ENCODE measurements at regions not wholly inside any gene's neighbourhood (a gene's known extent, or its start where the extent isn't known, plus 50 kb on each side); places are given as distances from the start of the nearest gene placed in this dataset.
A peak's percentile ranks its signal among the peaks of the same experiment; 100 is the strongest.
"Not testable (repeated sequence)": the region's sequence is repeated elsewhere in the genome, so short reads cannot be mapped to it uniquely, and the experiment has no call there.

DNA sequence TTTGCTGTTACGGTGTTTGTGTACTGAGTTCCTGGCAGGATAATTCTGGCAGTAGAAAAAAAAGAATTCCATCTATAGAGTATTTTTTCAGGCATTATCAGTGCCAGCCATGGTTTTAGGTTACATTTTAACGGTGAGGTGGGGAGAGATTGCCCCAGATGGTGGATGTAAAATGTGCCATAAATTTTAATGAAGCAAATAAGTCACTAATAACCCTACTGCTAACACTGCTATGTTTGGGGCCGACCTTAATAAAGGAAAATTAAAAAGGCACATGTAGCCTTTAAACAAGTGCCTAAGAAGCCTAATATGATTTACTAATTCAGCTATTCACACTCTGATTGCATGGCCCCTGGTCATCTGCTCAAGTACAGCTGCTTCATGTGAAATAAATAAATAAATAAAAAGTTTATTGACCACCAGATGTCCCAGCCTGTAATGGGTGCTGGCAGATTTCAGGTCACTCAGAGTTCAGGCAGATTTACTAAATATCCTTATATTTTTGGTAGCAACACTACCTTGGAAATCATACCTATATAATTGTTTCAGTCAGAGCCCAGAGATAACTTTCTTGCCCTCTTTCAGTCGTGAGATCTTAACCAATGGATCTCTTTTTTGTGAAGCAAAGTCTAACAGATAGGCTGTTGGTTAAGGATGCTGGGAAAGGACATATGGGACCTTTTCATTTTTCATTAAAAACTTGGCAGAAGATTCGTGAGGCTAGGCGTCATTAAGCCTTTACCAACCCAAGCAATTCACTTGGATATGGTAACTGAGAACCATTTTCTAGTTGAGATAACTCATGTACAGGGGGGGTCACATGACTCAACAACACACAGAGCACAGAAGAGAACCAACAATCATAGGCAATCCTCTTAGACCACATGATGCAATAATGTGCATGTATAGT, 495.0 kb upstream of the NRSN1 start:
- peak; percentile 54 for DNase-seq

DNA sequence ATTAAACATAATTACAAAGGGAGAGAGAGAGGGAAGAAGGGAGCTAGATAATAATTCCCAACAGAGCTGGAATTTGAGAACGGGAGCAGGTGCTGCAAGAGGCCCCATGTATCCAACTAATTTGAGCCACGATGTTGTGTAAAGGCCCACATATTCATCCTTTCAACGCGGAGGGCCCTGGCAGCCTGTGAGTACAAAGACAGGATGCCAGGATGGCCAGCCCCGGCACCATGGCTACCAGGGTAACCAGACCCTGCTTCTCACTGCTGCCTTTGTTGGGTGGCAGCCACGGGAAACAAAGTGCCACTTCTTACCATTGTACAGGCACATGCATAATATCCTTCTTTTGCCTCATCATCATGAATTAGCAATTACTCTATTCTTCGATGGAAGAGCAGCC, 492.0 kb upstream of the NRSN1 start:
- peak; percentile 96 for DNase-seq

DNA sequence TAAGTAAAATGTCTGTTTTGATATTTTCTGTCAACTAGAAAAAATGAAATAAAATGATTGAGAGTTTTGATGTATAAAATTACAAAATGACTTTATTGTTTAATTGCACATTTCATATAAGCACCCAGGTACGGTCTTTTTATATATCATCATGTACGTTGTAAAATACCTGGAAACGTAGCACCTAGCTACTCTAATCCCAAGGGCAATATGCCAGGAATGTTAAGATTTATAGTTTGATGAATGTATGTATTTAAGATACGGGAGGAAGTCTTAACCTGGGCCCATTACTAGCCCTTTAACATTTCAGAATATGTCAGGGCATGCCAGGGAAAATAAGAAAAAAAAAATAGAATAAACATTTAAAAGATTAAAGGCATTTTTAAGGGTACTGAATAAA, 490.9 kb upstream of the NRSN1 start:
- DNase-seq, result no peak

DNA sequence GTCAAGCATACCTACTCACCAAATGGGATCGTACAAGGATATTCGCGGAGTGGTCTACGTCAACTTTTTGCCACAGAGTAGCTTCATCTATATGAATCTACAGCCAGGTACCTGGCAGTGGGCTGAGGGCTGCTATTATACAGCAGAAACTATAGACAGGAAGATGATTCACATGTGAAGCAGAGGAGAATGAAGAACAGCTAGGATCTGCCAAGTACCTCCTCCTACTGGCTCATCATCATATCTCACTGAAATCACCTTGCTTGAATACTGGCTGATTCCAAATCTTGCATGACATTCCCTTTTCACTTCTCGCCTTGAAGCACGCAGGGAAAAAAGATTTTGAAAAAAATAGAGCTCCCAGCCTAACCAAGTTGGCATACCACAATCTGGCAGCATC, 488.7 kb upstream of the NRSN1 start:
- no peak for DNase-seq

DNA sequence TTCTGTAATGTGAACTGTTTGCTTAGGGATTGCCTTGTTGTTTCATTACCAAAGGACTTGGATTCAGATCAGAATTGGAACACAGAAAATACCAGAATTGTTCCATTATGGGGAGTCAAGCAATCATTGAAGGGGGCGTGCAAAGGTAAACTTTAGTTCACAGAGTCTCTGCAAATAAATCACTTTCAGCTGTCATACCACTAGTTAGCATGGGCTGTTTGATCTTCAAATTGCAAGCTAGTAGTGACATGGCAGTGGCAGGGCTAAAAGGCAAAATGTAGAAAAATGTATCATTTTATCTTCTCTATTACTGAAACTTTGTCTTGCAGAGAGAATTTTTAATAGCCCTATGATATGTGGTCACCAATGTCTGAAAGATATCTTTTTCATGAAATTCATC, 483.2 kb upstream of the NRSN1 start:
- no peak for DNase-seq

DNA sequence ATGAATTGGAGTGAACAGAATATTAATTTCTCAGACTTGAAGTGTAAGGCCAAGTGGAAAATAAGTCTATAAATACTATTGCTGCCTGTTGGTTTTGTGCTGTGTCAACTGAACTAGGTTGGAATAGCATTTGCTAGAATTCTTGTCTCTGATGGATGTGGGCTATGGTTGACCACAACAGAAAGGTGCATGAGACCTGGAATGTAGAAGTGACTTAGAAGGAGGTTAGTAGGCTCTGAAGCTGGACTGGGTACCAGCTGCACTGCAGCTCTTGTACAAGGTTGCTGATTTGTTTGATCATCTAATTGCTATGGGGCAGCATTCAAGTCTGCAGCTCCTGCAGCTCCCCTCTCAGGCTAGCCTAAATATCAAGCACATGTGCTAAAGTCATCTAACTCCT, 479.0 kb upstream of the NRSN1 start:
- DNase-seq, result no peak

DNA sequence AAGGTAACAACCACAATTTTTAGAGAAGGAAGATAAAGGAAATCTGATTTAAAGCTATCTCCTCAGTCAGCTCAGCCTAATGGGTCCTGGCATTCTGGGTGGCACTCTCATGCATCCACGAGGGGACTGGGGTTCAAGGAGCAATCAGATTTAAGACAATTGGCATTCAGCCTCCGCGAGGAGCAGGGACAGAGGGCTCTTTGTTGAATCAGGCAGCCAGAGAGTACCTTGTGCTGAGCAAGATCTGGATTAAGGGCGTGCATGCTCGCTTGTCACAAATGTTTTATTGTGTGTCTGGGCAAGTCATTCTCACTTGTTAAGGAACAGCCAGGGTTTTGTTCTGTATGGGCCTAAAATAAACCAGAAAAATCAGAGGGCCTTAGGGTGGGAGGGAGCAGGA, 475.3 kb upstream of the NRSN1 start:
- DNase-seq, result no peak

DNA sequence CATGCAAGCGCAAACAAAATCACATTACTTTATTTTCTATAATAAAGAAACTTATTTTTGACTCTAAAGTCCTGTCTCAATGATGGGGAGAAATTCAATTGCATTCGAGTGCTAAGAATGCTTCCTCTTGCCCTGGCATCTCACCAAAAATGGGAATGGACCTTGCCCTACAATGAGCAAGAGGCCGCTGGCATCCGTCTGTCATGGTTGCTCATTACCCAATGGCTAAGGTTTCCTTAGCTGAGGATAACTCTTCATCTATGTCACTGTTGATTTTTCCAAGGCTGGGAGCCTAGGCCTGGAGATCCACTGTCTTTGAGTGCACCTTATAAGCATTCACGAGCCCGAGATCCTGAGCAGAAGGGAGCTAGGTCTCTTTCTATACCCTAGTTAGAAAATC, 471.3 kb upstream of the NRSN1 start:
- no peak for DNase-seq

DNA sequence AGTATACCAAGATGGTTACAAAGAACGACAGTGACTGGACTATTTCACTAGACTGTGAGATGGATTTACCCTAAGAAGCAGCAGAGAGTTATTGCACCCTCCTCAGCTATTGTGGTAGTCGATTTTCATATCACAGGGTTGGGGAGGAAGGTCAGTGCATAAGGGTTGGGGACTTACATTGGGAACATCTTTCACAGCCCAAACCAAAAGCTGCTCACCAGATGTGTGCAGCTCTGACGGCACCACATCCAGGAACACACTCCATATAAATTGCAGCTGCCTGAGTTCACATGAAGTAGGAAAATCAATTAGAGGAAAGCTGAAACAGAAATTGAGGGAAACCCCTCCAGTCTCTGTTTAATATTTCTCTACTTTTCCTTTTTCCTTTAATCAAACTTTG, 470.5 kb upstream of the NRSN1 start:
- no peak for DNase-seq

DNA sequence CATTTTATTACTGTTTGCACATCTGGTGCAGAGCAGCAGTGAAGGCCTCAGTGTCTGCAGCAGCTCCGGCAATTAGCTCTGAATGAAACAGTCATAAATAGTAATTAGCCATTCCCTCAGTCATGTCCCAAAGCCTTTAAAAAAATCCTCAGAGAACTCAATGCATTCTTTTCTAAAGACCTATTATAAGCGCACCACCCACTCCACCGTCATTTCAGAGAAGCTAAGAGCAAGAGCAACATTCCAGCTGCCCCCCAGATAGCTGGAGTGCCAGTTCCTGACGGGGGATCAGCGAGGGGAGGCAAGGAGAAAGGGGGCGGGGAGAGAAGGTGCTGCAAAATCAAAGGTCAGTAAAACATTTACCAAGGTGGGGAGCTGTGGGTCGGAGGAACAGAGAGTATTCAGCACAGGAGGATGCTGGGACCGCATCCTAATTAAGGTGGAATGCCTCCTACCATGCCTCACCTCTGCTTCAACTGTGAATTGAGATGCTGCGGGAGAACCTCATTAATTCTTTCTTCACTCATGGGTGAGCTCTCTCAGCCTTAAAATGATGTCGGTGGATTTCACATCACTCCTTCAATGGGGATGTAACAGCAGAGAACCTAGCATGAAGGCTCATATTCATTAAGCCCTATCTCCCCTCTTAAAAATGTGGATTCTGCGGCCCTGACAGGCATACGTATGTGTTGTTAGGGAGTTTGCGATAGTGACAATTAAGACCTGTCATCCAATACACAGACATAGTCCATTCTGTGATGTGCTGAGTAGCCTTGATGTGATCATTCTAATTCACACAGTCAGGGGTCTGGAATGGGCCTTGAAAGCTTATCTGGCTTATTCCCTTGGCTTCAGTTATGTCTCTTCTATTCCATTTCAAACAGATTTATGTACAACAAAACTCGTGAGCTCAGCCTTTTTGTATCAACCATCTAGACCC, 469.5 kb upstream of the NRSN1 start:
- peak; percentile 85 for DNase-seq

DNA sequence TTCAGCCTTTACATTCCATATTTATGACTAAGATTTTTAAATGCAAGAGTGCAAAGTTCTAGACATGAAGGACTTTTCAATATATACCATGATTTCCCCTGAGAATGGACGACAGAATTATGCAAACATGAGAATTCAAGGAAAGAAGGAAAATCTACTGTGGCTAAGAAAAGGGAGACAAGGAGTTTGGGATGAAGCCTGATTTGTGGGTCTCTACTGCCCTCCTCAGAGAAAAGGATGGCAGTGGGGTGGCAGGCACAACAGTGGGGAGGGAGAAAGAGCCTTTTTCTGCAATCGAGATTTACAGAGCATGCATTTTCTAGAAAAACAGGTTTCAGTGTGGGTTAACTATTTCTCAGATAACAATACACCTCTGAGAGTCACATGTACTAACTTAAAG, 466.9 kb upstream of the NRSN1 start:
- peak; percentile 41 for DNase-seq

DNA sequence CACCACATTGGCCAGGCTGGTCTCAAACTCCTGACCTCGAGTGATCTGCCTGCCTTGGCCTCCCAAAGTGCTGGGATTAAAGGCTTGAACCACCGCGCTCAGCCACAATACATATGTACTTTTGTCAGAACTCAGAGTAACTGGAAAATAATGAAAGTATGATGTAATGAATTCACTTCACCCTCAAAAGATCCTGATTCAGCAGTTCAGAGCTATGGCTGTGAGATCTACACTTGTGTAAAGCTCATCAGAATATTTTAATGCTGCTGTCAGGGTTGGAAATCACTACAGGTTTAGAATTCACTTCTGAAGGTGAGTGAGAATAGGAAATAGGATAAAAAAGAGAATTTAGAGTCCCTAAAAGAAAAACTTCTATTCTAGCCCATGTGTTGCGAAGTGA, 464.5 kb upstream of the NRSN1 start:
- DNase-seq, result no peak

DNA sequence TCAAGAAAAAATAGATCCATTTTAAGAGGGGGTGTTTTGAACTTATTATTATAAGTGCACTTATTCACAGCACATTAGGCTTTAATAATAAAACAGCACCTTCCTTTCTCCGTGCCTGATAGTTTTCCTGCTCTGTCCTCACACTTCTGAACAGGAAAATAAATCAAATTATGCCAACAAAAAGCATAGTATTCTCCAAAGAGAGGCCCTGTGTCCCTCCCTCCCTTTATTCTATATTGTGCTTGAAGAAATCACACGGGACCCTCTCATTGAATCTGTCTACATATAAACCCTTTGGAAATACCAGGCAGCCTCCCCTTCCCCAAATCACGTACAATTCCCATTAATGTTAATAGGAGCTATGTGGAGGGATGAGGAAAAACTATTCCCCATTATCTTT, 462.9 kb upstream of the NRSN1 start:
- DNase-seq, result no peak

DNA sequence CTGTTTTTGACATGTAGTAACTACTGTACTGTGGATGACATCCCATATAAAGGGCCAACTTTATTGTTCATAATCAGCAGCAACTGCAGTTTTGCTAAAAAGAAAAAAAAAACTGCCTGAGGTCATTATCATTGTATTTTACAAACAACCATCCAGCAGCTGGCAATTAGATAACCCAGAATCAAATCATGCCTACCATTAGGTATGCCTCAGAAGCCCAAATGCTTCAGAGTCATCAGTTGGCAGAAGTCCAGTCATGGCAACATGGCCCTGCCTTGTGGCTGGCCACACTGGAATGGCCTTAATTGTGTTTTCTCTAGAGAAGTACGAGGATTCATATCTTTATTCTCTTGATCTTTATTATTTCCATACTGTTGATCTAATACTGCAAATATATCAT, 462.4 kb upstream of the NRSN1 start:
- DNase-seq, result peak; percentile 32

DNA sequence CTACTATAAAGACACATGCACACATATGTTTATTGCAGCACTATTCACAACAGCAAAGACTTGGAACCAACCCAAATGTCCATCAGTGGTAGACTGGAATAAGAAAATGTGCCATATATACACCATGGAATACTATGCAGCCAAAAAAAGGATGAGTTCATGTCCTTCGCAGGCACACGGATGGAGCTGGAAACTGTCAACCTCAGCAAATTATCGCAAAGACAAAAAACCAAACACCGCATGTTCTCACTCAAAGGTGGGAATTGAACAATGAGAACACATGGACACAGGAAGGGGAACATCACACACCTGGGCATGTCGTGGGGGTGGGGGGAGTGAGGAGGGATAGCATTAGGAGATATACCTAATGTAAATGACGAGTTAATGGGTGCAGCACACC, 460.1 kb upstream of the NRSN1 start:
- not testable (repeated sequence) for DNase-seq

DNA sequence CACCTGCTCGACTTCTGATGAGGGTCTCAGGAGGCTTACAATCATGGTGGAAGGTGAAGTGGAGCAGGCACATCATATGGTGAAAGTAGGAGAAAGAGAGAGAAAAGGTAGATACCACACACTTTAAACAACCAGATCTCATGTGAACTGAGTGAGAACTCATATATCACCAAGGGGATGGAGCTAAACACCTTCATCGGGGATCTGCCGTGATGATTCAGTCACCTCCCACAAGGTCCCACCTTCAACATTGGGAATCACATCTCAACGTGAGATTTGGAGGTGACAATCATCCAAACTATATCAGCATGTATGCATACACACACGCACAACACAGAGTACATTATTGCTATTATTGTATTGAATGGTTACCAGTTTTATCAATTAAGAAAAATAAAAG, 453.3 kb upstream of the NRSN1 start:
- DNase-seq, result no peak

DNA sequence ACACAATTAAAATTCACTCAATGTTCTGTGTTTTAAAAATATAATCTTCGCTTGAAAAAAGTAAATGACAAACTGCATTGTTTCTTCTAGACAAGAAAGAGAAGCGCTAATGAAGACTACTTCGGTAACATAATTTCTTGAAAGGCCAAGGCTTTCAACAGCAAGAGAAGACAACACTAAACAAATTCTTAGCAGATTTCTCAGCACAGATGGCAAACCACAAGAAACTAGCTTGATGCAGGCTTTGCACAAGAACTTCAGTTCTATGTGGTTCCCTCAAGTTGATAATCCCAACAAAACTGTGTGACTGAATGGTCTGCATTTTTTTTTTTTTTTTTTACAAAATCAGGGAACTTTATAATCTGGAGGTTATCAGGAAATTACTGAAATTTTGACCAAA, 447.4 kb upstream of the NRSN1 start:
- DNase-seq, result no peak

DNA sequence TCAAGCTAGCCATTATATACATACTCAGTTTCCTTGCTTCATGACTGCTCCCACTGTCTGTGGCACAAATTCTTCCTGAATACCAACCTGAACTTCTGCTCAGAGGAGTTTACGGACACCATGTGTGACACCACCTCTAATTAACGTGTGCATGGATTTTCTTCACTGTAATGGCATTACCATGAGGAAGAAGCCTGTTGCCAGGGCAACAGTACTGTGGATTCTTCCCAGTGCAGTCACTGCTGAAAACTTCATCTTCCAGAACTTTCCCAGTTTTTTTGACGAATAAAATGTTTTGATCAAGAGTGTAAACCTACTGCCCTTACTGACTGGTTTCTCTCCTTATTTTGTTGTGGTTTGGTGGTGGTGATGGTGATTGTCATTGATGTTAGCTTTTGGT, 444.3 kb upstream of the NRSN1 start:
- no peak for DNase-seq

DNA sequence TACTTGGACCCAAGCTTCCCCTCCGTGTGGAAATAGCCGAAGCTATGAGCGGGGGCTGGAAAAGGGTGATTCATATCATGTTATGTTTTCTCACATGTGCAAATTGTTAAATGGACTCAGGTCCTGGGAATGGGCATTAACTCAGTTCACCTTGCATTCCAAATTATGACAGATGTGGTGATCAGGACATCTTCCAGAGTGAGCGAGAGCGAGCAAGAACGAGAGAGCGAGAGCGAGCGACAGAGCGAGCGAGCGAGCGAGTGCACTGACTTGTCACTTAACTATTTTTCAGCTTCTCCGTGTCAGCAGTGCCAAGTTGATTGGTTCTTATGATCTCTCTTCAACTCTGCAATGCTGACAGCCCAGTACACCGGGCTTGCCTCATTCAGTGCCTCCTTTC, 437.4 kb upstream of the NRSN1 start:
- DNase-seq, result no peak

DNA sequence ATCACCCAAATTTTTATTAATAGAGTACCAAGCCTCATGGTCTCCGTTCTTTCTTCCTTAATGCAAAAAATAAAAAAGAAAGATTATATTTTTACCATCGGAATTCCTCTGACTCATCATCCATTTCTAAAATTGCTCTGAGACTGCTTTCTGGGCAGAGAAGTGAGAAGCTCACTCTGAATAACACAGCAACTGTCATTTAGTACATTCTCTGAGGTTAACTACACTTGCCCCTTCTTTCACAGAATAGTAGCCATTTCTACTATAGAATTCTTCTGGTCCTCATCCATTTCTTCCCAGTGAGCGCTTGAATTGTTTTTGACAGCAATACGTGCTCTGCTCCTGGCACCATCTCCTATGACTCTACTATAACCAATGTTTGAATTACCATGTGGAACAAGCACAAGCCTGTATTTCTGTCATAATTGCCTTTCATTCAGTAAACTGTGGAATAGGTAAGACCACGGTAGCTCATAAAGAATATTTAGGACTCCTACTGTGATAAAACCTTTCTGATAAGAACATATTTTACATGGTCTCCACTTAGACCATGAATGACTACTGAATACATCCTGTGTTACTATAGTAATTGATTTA, 435.5 kb upstream of the NRSN1 start:
- peak; percentile 48 for DNase-seq

DNA sequence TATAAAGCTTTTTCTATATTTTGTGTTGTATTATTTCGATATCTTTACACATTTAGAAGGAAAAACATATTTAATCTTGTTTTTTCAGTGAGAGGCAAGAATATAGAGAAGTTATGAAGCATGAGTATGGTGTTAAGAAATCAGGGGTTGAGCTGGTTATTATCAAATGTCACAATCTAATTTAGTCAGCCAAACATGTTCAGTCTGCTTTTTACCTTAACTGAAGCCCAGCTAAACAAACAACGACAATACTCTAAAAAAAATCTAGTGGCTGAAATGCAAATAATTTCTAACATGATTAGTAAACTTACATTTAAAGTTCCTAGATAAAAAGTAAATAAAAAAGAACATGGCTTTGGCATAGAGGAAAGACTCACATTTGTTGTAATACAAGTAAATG, 433.8 kb upstream of the NRSN1 start:
- DNase-seq, result no peak

DNA sequence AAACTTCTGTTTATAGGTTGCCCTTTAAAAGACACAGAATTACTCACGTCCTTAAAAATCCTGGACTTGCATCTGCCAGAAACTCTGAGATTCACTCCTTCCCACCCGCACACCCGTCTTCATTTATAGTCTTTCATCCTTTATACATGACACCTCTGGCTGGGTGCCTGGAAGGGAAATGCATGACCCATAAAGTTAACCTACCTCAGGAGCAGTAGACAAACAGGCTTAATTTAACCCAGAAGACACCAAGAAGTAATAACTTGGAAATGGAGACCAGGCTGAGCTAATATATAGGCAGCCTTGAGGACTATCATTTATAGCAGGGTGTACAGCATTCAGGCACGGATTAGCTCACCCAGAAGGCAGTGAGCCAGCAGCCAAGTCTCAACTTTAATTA, 429.0 kb upstream of the NRSN1 start:
- DNase-seq, result no peak

DNA sequence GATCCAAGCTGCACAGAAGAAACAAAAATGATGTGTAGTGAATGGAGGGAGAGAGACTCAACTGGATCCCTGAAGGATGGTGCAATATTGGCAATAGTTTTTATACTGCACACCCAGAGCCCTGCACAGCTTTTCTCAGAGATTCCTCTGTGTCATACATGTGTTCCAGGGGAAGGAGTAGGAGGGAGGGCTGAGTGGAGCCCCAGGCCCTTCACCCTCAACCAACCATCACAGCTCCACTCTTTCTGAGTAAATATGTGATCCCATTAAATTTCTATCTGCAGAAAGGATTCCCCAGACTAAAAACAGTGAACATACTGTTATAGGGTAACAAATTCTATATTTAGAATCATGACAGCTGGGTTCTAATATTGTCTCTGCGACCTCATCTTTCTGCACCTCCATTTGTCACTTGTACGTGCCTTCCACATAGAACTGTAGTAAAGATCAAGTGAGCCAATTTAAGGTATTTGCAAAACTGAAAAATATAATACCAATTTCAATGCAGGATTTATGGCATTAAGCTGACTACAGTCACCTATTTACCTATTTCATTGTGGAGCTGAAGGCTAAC, 421.4 kb upstream of the NRSN1 start:
- no peak for DNase-seq
